ENCODE measurements at regions not wholly inside any gene's neighbourhood (a gene's known extent, or its start where the extent isn't known, plus 50 kb on each side); places are given as distances from the start of the nearest gene placed in this dataset.
A peak's percentile ranks its signal among the peaks of the same experiment; 100 is the strongest.
"Not testable (repeated sequence)": the region's sequence is repeated elsewhere in the genome, so short reads cannot be mapped to it uniquely, and the experiment has no call there.

GRCh38 chr5:57429513-57430120, 53.0 kb downstream of the ACTBL2 start:
- peak; percentile 77 for DNase-seq (ENCODE audit: low read depth)

GRCh38 chr5:57429021-57429420, 53.6 kb downstream of the ACTBL2 start:
- DNase-seq (ENCODE audit: low read depth), result not testable (repeated sequence)

- DNase-seq (ENCODE audit: low read depth), result no peak
Observed at GRCh38 chr5:57422993-57423392, 59.6 kb downstream of the ACTBL2 start.

GRCh38 chr5:57422341-57422740, 60.3 kb downstream of the ACTBL2 start:
- no peak for DNase-seq (ENCODE audit: low read depth)

GRCh38 chr5:57420801-57421200, 61.8 kb downstream of the ACTBL2 start:
- no peak for DNase-seq (ENCODE audit: low read depth)

GRCh38 chr5:57417971-57418370, 64.6 kb downstream of the ACTBL2 start:
- DNase-seq (ENCODE audit: low read depth), result peak; percentile 22

GRCh38 chr5:57417320-57417719, 65.3 kb downstream of the ACTBL2 start:
- no peak for DNase-seq (ENCODE audit: low read depth)

- DNase-seq (ENCODE audit: low read depth), result peak; percentile 78
Observed at GRCh38 chr5:57416278-57416994, 66.2 kb downstream of the ACTBL2 start.

- DNase-seq (ENCODE audit: low read depth), result no peak
Observed at GRCh38 chr5:57414857-57415256, 67.8 kb downstream of the ACTBL2 start.

GRCh38 chr5:57414191-57414590, 68.4 kb downstream of the ACTBL2 start:
- DNase-seq (ENCODE audit: low read depth), result no peak

GRCh38 chr5:57413145-57413544, 69.5 kb downstream of the ACTBL2 start:
- no peak for DNase-seq (ENCODE audit: low read depth)

GRCh38 chr5:57412680-57413079, 69.9 kb downstream of the ACTBL2 start:
- DNase-seq (ENCODE audit: low read depth), result no peak

- peak; percentile 63 for DNase-seq (ENCODE audit: low read depth)
Observed at GRCh38 chr5:57411982-57412381, 70.6 kb downstream of the ACTBL2 start.

- peak; percentile 20 for DNase-seq (ENCODE audit: low read depth)
Observed at GRCh38 chr5:57410374-57411320, 72.0 kb downstream of the ACTBL2 start.

- no peak for DNase-seq (ENCODE audit: low read depth)
Observed at GRCh38 chr5:57408714-57409113, 73.9 kb downstream of the ACTBL2 start.

- DNase-seq (ENCODE audit: low read depth), result no peak
Observed at GRCh38 chr5:57408285-57408684, 74.3 kb downstream of the ACTBL2 start.

GRCh38 chr5:57407391-57407790, 75.2 kb downstream of the ACTBL2 start:
- no peak for DNase-seq (ENCODE audit: low read depth)

GRCh38 chr5:57406641-57407040, 76.0 kb downstream of the ACTBL2 start:
- DNase-seq (ENCODE audit: low read depth), result no peak

- no peak for DNase-seq (ENCODE audit: low read depth)
Observed at GRCh38 chr5:57405984-57406383, 76.6 kb downstream of the ACTBL2 start.

GRCh38 chr5:57402761-57403160, 79.8 kb downstream of the ACTBL2 start:
- DNase-seq (ENCODE audit: low read depth), result no peak

- no peak for DNase-seq (ENCODE audit: low read depth)
Observed at GRCh38 chr5:57402348-57402747, 80.3 kb downstream of the ACTBL2 start.

GRCh38 chr5:57398413-57399093, 84.1 kb downstream of the ACTBL2 start:
- DNase-seq (ENCODE audit: low read depth), result no peak
